HG03103 (cell line): ENCODE measurements at regions not wholly inside any gene's neighbourhood (a gene's known extent, or its start where the extent isn't known, plus 50 kb on each side); places are given as distances from the start of the nearest gene placed in this dataset.
"Not testable (repeated sequence)": the region's sequence is repeated elsewhere in the genome, so short reads cannot be mapped to it uniquely, and the experiment has no call there.

ENCODE experiments used
- ATAC-seq: cut with Tn5 transposase; IDR thresholded peaks from one replicate; pipeline ENCODE4 v1.9.1; 2021; ENCODE audit warnings: low read depth; ENCODE audit not compliant: unreplicated experiment

DNA sequence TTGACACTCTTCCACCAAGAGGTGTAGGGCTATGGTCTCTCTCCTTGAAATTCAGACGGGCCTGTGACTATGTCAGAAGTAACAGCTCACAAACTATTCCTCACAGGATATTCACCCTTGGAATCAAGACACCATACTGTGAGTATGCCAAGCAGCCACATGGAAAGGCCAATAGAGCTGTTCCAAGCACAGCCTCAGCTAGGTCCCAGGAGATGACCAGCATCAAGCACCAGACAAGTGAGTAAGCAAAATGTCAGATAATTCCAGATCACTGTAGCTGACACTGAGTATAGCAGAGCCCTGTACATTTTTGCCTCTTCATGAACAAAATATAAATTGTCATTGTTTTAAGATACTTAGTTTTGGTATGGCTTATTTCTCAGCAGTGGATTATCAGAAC is 88.1 kb upstream of the KCND2 start:
- ATAC-seq: no peak

GRCh38 chr7:120185940-120186682 is 86.9 kb upstream of the KCND2 start:
- no peak for ATAC-seq

DNA sequence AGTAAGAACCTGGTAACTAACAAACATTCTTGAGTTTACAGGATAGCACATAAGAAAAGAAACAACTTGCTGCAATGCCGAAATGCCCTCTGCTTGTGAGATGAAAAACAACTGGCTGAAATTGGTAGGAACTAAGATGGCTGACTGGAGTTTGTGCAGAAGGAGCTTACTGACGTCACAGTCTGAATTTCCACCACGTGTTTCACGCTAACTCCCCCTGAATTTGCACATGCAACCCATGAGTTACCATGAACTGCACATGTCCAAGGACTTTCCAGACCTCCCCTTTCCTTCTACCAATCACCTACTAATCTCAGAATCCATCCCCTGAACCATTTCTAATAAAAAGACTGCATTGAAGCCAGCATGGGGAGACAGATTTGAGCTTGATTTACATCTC is 86.3 kb upstream of the KCND2 start:
- no peak for ATAC-seq

GRCh38 chr7:120189623-120190022 is 83.4 kb upstream of the KCND2 start:
- ATAC-seq: no peak

GRCh38 chr7:120190109-120190508 is 82.9 kb upstream of the KCND2 start:
- no peak for ATAC-seq

- ATAC-seq: no peak
Observed at GRCh38 chr7:120190566-120190965, 82.4 kb upstream of the KCND2 start.

- ATAC-seq: not testable (repeated sequence)
Observed at GRCh38 chr7:120191423-120191822, 81.6 kb upstream of the KCND2 start.

DNA sequence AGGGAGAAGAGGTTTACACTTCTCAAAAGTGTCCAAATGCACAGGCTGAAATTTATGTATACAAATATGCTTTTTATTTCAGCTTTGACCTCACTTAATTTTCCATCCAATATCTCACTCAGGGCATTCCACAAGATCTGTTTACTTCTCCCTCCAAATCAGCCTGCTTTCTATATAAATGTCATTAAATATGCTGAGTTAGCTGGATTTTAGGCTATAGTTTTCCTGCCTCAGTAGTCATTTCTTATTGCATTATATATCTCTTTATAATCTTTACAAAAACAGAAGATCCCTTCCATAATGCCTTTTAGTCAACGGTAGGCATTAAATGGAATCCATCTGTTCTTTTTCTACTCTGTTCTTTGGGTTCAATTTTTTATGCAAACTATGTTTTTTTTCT is 71.7 kb upstream of the KCND2 start:
- ATAC-seq: no peak

DNA sequence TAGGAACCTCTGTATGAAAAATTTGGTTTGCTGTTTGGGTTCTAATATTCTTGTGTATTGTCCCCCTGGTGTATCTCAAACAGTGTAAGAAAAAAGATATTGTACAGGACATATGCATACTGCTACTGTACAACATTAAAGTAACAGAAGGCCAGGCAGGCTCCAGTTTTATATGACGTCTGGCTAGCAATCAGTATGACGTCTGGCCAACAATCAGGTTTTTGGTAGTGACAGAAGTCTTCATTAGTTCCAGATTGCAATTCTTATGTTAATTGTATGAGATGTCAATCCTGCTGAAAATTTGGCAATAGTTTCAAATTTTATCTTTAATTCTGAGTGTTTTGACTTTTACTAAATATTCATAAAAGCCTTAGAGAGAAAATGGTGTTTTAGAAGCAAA is 67.9 kb upstream of the KCND2 start:
- ATAC-seq: no peak

- no peak for ATAC-seq
Observed at GRCh38 chr7:120207037-120207436, 65.9 kb upstream of the KCND2 start.

GRCh38 chr7:120215654-120216053 is 57.3 kb upstream of the KCND2 start:
- ATAC-seq: no peak

- ATAC-seq: no peak
Observed at GRCh38 chr7:120216947-120217346, 56.0 kb upstream of the KCND2 start.

- ATAC-seq: no peak
Observed at GRCh38 chr7:120218712-120219111, 54.3 kb upstream of the KCND2 start.

GRCh38 chr7:120221666-120222065 is 51.3 kb upstream of the KCND2 start:
- ATAC-seq: no peak
